H4 (cell line): ENCODE measurements at regions not wholly inside any gene's neighbourhood (a gene's known extent, or its start where the extent isn't known, plus 50 kb on each side); places are given as distances from the start of the nearest gene placed in this dataset.

Source experiments
- DNase-seq: peaks from one replicate; pipeline ENCODE4 v3.0.0-alpha.2; 2015; ENCODE audit warnings: low spot score

DNA sequence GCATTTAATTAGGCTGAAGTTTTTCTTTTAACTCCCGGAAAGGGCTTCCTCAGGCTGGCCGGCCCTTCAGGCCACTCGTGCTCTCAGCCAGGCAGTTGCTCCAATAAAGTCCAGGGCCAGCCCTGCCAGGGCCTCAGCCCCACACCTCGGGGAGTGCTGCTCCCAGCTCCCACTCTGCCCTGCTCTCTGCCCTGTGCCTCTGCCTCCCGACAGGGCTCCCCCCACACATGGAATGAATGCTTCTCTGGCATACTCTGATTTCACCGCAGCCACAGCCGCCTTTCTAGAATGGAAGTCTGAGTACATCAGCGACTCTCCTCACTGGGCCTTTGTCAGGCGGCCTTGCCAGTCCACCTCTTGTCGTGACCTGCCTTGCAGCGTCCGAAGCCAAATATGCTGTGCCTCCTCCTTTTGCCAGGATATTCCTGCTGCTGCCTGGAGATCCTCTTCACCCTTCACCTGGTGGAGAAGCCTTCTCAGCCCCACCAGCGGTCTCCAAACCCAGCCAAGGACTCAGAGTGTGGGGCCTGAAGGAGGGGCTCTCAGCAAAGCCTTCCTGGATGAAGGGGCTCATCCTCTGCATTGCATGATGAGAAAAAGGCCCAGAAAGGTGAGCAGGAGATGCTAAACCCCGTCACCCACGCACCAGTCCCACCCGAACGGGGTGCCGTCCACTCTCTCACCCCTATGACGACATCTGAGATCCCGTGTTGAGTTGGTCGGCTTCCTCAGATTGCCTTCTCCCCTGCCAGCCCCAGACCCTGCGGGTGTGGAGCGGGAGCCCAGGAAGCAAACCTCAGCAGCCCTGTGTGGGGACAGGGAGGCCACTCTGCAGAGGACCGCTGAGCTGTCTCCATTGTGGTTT, 472.7 kb upstream of the HS6ST1 start:
- no peak for DNase-seq

DNA sequence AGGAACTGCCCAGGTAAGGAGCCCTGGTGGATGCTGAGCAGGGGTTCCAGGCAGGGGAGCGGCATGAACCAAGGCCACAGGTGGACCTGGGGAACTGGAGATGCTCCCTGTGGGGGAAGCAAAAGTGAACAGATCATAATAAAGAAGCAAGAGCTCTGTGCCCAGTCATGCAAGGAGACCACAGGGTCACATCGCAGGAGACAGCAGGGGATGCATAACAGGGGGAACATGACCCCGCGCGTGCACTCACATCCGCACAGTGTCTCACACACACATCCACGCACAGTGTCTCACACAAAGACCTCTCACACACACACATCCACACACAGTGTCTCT, 473.3 kb upstream of the HS6ST1 start:
- no peak for DNase-seq

GRCh38 chr2:128792476-128793054, 473.9 kb upstream of the HS6ST1 start:
- DNase-seq, result no peak

DNA sequence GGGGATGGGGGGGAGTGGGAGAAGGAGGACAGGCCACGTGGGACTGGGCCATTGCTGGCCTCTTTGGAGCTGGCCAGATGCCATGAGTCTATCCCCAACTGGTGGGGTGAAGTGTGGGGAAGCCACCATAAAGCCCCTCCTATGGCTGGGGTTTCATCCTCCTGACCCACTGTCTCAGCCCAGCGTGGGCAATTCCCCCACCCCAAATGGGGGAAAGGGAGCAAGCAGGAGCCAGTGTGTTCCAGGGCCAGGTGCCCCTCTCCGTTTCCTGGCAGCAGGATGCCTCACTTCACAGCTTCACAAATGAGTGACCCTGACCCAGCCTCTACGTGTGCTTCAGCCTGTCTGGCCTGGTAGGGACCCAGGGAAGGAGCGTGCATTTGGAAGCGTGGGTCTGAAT, 474.7 kb upstream of the HS6ST1 start:
- DNase-seq, result no peak

- DNase-seq, result no peak
These were observed 475.6 kb upstream of the HS6ST1 start for GRCh38 chr2:128794285-128794684.

DNA sequence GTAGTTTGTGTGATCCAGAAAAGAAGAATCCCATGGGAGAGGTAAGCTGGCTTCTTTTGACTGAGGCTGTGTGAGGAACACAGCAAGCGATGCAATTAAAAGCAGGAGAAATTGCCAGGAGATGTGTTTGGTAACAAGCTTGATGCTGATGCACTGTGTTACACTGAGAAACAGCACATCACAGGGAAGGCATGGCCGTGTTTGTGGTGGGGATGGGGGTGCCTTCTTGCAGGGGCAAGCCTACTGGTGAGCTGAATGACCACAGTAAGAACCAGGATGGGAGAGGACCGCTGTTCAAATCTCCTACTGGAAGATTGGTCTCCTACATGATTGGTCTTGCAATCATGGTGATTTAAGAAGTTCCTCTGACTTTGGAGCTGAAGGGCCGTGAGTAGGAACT, 477.7 kb upstream of the HS6ST1 start:
- no peak for DNase-seq

DNA sequence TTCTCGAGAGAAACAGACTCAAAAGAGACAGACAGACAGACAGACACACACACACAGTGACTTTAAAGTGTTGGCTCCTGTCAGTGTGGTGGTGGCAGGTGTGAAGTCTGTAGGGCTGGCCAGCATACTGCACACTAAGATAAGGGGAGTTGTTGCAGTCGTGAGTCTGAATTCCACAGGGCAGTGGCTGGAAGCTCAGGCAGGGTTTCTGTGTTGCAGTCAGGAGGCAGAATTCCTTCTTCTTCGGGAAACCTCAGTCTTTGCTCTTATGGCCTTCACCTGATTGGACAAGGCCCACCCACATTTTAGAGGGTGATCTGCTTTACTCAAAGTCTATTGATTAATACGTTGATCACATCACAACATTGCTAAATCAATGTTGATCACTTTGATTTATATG, 478.4 kb upstream of the HS6ST1 start:
- no peak for DNase-seq

DNA sequence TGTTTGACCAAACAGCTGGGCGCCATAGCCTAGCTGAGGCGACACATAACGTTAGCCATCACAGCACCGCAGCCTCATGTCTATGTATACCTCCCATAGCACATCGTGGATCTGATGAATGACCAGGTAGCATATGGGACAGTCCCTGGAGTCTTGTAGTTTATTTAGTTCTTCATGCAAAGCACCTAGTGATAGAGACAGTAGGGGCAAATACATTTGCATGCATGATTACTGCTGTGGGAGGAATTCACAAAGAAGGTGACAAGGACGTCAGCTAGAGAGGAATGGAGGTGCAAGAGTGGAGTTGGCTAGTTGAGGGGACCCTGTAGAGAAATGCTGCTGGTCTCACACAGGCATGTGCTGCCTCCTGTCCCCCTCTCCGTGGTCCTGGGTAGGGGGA, 478.9 kb upstream of the HS6ST1 start:
- DNase-seq, result no peak

GRCh38 chr2:128797937-128798336, 479.3 kb upstream of the HS6ST1 start:
- no peak for DNase-seq

DNA sequence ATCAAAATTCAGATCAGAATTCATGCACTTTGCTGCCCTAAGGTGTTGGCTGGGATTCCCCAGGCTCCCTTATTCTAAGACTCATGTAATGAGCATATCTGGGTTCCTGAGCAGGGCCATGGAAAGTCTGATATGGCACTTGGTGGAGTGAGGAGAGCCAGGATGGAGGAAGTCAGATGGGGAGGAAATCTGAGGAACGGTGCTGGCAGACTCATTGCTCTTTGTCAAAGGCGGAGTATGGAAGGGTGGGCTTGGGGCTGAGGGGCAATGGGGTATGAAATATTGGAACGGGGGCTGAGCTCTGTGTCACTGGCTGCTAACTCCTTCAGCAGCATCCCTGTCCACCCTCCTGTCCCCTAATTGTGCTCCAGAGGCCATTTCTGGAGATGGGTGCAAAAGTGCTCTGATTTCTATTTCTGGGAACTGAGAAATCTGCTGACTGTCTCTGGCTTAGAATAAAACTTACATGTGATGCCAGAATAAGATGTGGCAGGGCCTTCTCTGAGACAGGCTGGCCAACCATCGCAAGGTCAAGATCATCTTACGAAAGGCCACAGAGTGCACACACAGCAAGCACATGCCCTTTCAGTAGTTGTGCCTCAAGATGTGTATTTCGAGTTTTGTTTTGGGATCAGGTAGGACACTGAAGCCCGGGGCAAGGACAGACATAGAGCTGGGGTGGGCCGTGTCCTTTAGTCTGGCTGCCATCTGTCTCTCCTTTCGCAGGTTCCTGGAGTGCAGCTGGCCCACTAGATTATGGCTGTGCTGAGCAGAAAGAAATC, 480.0 kb upstream of the HS6ST1 start:
- no peak for DNase-seq

GRCh38 chr2:128799284-128799552, 480.6 kb upstream of the HS6ST1 start:
- DNase-seq, result no peak

DNA sequence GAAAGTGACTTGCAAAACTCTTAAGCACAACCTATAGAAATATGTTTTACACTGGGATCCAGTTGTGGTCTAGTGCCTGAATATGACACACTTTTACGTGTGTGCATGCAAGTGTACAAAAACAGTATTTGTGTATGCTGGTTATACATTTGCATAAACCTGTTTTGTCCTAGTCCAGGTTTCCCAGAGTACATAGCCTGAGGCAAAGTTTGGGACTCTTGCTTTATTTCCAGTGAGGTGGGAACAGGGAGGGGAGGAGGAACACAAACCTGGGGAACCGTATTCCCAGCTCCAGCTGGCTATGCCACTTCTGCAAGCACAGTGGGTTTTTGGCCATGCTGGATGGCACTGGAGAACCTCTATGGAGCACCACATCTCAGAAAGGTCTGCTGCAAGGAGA, 481.1 kb upstream of the HS6ST1 start:
- no peak for DNase-seq

GRCh38 chr2:128801576-128801975, 482.9 kb upstream of the HS6ST1 start:
- DNase-seq, result no peak

- DNase-seq, result no peak
These were observed 484.6 kb upstream of the HS6ST1 start for GRCh38 chr2:128803222-128803621.

GRCh38 chr2:128805237-128805636, 486.6 kb upstream of the HS6ST1 start:
- DNase-seq, result no peak

DNA sequence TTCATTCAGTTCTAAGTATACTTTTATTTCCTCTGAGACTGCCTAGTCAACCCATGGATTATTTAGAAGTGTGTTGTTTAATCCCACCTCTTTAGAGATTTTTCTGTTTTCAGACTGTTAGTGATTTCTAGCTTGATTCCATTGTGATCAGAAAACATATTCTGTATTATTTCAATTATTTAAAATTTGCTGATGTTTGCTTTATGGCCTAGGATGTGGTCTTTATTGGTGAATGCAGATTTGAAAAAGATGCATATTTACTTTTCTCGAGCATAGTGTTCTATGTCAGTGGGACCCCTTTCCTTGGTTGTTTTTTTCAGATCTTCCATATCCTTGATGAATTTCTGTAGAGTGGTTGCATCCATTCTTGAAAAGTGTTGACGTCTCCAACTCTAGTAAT, 487.2 kb upstream of the HS6ST1 start:
- DNase-seq, result no peak

GRCh38 chr2:128807317-128807716, 488.6 kb upstream of the HS6ST1 start:
- no peak for DNase-seq

GRCh38 chr2:128808462-128809258, 490.0 kb upstream of the HS6ST1 start:
- DNase-seq, result peak; percentile 21

GRCh38 chr2:128809259-128809636, 490.6 kb upstream of the HS6ST1 start:
- DNase-seq, result no peak

- DNase-seq, result no peak
These were observed 491.2 kb upstream of the HS6ST1 start for GRCh38 chr2:128809880-128810279.

GRCh38 chr2:128812183-128812940, 493.7 kb upstream of the HS6ST1 start:
- DNase-seq, result no peak
